GM12892 (cell line): ENCODE measurements at regions not wholly inside any gene's neighbourhood (a gene's known extent, or its start where the extent isn't known, plus 50 kb on each side); places are given as distances from the start of the nearest gene placed in this dataset.

Source experiments
- POLR2A ChIP-seq: IDR thresholded peaks from 2 replicates; pipeline ENCODE4 v1.6.1; 2011; ENCODE audit warnings: low read depth, low read length, control low read depth
- POLR2AphosphoS5 ChIP-seq: IDR thresholded peaks from 2 replicates; pipeline ENCODE4 v1.6.1; 2011; ENCODE audit warnings: low read depth, low read length, control low read depth
- TAF1 ChIP-seq: IDR thresholded peaks from 2 replicates; pipeline ENCODE4 v1.6.1; 2011; ENCODE audit warnings: low read depth, mild to moderate bottlenecking, control low read depth, low read length, borderline replicate concordance

GRCh38 chr13:22744688-22745452 lies 435.9 kb upstream of the SGCG start:
- TF ChIP-seq POLR2A (no peak), POLR2AphosphoS5 (no peak), TAF1 (no peak)
